OCI-LY7 (cell line): ENCODE measurements at regions not wholly inside any gene's neighbourhood (a gene's known extent, or its start where the extent isn't known, plus 50 kb on each side); places are given as distances from the start of the nearest gene placed in this dataset.

Experiments used
- BruUV-seq: library from RNA; stranded (reverse); fragments of 400-500 nt; replicated peaks from 2 replicates; lab custom pipeline; 2021; lab: Mats Ljungman, UMichigan
- CTCF ChIA-PET: fragments of 300-600 bp; sonication (Branson Sonifier 250); formaldehyde crosslinking; loops from one replicate; lab custom pipeline; 2022; ENCODE audit warnings: antibody characterized with exemption; ENCODE audit not compliant: unreplicated experiment; lab: Charles Lee
- POLR2A ChIA-PET: fragments of 300-600 bp; sonication (Branson Sonifier 250); formaldehyde crosslinking; loops from one replicate; lab custom pipeline; 2022; ENCODE audit warnings: antibody characterized with exemption; lab: Charles Lee
- DNase-seq: peaks from one replicate; pipeline ENCODE4 v3.0.0-alpha.2; 2015; ENCODE audit warnings: low spot score
- H2AFZ ChIP-seq: fragments of 200-600 bp; sonication (generic), shearing (Covaris generic); 2 replicates; pipeline ENCODE4 v1.6.1; 2014; ENCODE audit warnings: mild to moderate bottlenecking, antibody characterized with exemption, low read length, moderate library complexity
- H3K27ac ChIP-seq: fragments of 200-600 bp; sonication (generic); 2 replicates; pipeline ENCODE4 v1.5.1; 2014; ENCODE audit warnings: mixed run types, low read depth, mild to moderate bottlenecking, moderate library complexity, low read length, inconsistent platforms; ENCODE audit not compliant: poor library complexity, severe bottlenecking
- H3K36me3 ChIP-seq: fragments of 200-600 bp; sonication (generic); 2 replicates; pipeline ENCODE4 v1.6.1; 2014; ENCODE audit warnings: mild to moderate bottlenecking, antibody characterized with exemption, low read length, moderate library complexity, mixed read lengths; ENCODE audit not compliant: insufficient read depth
- H3K4me1 ChIP-seq: fragments of 200-600 bp; sonication (generic); 2 replicates; pipeline ENCODE4 v1.5.1; 2014; ENCODE audit warnings: mild to moderate bottlenecking, low read length; ENCODE audit not compliant: insufficient read depth, poor library complexity, severe bottlenecking
- H3K4me2 ChIP-seq: fragments of 200-600 bp; sonication (generic); 2 replicates; pipeline ENCODE4 v1.6.1; 2014; ENCODE audit warnings: mild to moderate bottlenecking, low read length
- H3K4me3 ChIP-seq: fragments of 200-600 bp; sonication (generic); 2 replicates; pipeline ENCODE4 v1.5.1; 2014; ENCODE audit warnings: mild to moderate bottlenecking, low read depth, low read length; ENCODE audit not compliant: poor library complexity, severe bottlenecking
- H3K79me2 ChIP-seq: fragments of 200-600 bp; sonication (generic); 2 replicates; pipeline ENCODE4 v1.6.1; 2016; ENCODE audit warnings: low read depth, mild to moderate bottlenecking, low read length, moderate library complexity, mixed read lengths; ENCODE audit not compliant: insufficient read depth
- H3K9me2 ChIP-seq: fragments of 200-600 bp; sonication (generic); 2 replicates; pipeline ENCODE4 v1.6.1; 2016; ENCODE audit warnings: mild to moderate bottlenecking, low read length, mixed read lengths; ENCODE audit not compliant: insufficient read depth
- H3K9me3 ChIP-seq: fragments of 200-600 bp; sonication (generic); 2 replicates; pipeline ENCODE4 v1.6.1; 2014; ENCODE audit warnings: mild to moderate bottlenecking, mixed run types, low read length, mixed read lengths
- H4K20me1 ChIP-seq: fragments of 200-600 bp; sonication (generic); 2 replicates; pipeline ENCODE4 v1.6.1; 2014; ENCODE audit warnings: mild to moderate bottlenecking, antibody characterized with exemption, low read length, moderate library complexity, mixed read lengths; ENCODE audit not compliant: insufficient read depth
- CTCF ChIP-seq: fragments of 200-600 bp; sonication (generic); conservative IDR thresholded peaks from 2 replicates; pipeline ENCODE4 v1.5.1; 2014; ENCODE audit warnings: mild to moderate bottlenecking, antibody characterized with exemption, low read length, moderate library complexity, mixed read lengths
- EZH2phosphoT487 ChIP-seq: fragments of 200-600 bp; sonication (generic); IDR thresholded peaks from 2 replicates; pipeline ENCODE4 v1.6.1; 2018; ENCODE audit warnings: low read depth, borderline replicate concordance, mild to moderate bottlenecking, mixed run types, antibody characterized with exemption, low read length, moderate library complexity, mixed read lengths
- intact Hi-C: fragments of 100-400 bp; cut with micrococcal nuclease; formaldehyde crosslinking; loops from one replicate; pipeline ENCODE4 v1.10.0; 2022; ENCODE audit not compliant: unreplicated experiment

GRCh38 chr7:23981314-23981713 is 271.3 kb downstream of the STK31 start:
- no peaks in the 10 kb centered on the region for H3K79me2 ChIP-seq
- no peak for TF ChIP-seq CTCF
- TF ChIP-seq EZH2phosphoT487 = no peak
- no peaks in the 10 kb centered on the region for H3K9me2 ChIP-seq
- H3K9me3 ChIP-seq = 0 out of 2 replicates have a peak, but pooled peaks cover 4% of the 10 kb centered on the region
- no peak for DNase-seq
- BruUV-seq = no TSS peak
- H4K20me1 ChIP-seq = no peaks in the 10 kb centered on the region
- no peak overlapping the region for H3K27ac ChIP-seq
- no peak overlapping the region for H3K4me3 ChIP-seq
- CTCF ChIA-PET = no interaction called here
- no peaks in the 10 kb centered on the region for H3K36me3 ChIP-seq
- POLR2A ChIA-PET = no interaction called here
- H2AFZ ChIP-seq = no peak overlapping the region
- H3K4me2 ChIP-seq = no peak overlapping the region
- no peaks in the 10 kb centered on the region for H3K4me1 ChIP-seq
- intact Hi-C loops = no loop called here

- Histone ChIP-seq H2AFZ (no peak overlapping the region), H3K4me1 (no peaks in the 10 kb centered on the region), H3K9me2 (no peaks in the 10 kb centered on the region), H3K79me2 (no peaks in the 10 kb centered on the region), H3K27ac (no peak overlapping the region), H3K4me3 (no peak overlapping the region), H4K20me1 (no peaks in the 10 kb centered on the region), H3K36me3 (no peaks in the 10 kb centered on the region), H3K9me3 (0 out of 2 replicates have a peak, but pooled peaks cover 4% of the 10 kb centered on the region), H3K4me2 (no peak overlapping the region)
- BruUV-seq = no TSS peak
- ChIA-PET POLR2A (no interaction called here), CTCF (no interaction called here)
- DNase-seq = no peak
- TF ChIP-seq EZH2phosphoT487 (no peak), CTCF (no peak)
- intact Hi-C loops = no loop called here
Measured at GRCh38 chr7:23981758-23982157, 271.7 kb downstream of the STK31 start.

- intact Hi-C loops = no loop called here
- CTCF ChIA-PET = no interaction called here
- DNase-seq = no peak
Measured at GRCh38 chr7:24005517-24005916, 278.5 kb upstream of the NPY start.

More at GRCh38 chr7:24005517-24005916, 278.5 kb upstream of the NPY start:
- no peaks in the 10 kb centered on the region for H3K9me3 ChIP-seq
- no peaks in the 10 kb centered on the region for H4K20me1 ChIP-seq
- no TSS peak for BruUV-seq
- no peak overlapping the region for H3K4me3 ChIP-seq
- POLR2A ChIA-PET = no interaction called here
- TF ChIP-seq EZH2phosphoT487 (no peak), CTCF (peak; percentile 54)
- no peaks in the 10 kb centered on the region for H3K9me2 ChIP-seq
- no peak overlapping the region for H2AFZ ChIP-seq
- H3K79me2 ChIP-seq = no peaks in the 10 kb centered on the region
- no peak overlapping the region for H3K27ac ChIP-seq
- H3K36me3 ChIP-seq = no peaks in the 10 kb centered on the region
- H3K4me1 ChIP-seq = no peaks in the 10 kb centered on the region
- no peak overlapping the region for H3K4me2 ChIP-seq
